Activated T-helper 1 cell treated with anti-CD3 and anti-CD28 coated beads, Interleukin-12 subunit alpha, Interleukin-12 subunit beta, Interleukin-2, Interleukin-4 antibody, amounts not matched to agents 30 ng/mL and 10 ng/mL and 1 ng/mL, durations not matched to agents 14 hours and 24 hours and 36 hours (primary cell): ENCODE measurements at regions not wholly inside any gene's neighbourhood (a gene's known extent, or its start where the extent isn't known, plus 50 kb on each side); places are given as distances from the start of the nearest gene placed in this dataset.

Source experiments
- DNase-seq: peaks from one replicate; pipeline ENCODE4 v3.0.0; 2021; ENCODE audit warnings: low spot score
- H3K27ac Mint-ChIP-seq: one replicate; pipeline ENCODE4 v1.8.0; 2021; ENCODE audit warnings: mild to moderate bottlenecking, mixed read lengths
- H3K27me3 Mint-ChIP-seq: one replicate; pipeline ENCODE4 v1.8.0; 2022; ENCODE audit warnings: mild to moderate bottlenecking, moderate library complexity, mixed read lengths; ENCODE audit not compliant: insufficient read depth
- H3K36me3 Mint-ChIP-seq: one replicate; pipeline ENCODE4 v1.8.0; 2021; ENCODE audit warnings: low read depth, mixed read lengths
- H3K4me1 Mint-ChIP-seq: one replicate; pipeline ENCODE4 v1.8.0; 2021; ENCODE audit warnings: low read depth, mixed read lengths
- H3K4me3 Mint-ChIP-seq: one replicate; pipeline ENCODE4 v1.8.0; 2021; ENCODE audit warnings: mild to moderate bottlenecking, moderate library complexity, mixed read lengths
- H3K9me3 Mint-ChIP-seq: one replicate; pipeline ENCODE4 v1.8.0; 2021; ENCODE audit warnings: mixed read lengths
- intact Hi-C: fragments of 100-400 bp; cut with micrococcal nuclease; formaldehyde crosslinking; loops from one replicate; pipeline ENCODE4 v1.15.1; 2024

DNA sequence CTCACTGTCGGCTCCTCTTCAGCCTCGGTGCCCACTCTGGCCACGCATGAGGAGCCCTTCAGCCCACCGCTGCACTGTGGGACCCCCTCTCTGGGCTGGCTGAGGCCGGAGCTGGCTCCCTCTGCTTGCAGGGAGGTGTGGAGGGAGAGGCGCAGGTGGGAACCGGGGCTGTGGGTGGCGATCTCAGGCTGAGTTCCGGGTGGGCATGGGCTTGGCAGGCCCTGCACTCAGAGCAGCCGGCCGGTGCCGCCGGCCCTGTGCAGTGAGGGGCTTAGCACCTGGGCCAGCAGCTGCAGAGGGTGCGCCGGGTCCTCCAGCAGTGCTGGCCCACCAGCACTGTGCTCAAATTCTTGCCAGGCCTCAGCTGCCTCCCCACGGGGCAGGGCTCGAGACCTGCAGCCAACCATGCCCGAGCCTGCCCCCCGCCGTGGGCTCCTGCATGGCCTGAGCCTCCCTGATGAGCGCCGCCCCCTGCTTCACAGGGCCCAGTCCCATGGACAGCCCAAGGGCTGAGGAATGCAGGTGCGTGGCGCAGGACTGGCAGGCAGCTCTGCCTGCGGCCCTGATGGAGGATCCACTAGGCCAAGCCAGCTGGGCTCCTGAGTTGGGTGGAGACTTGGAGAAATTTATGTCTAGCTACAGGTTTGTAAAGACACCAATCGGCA is 899.1 kb downstream of the SI start:
- Mint-ChIP-seq H3K36me3 (no peaks in the 10 kb centered on the region), H3K27ac (no peak overlapping the region), H3K27me3 (no peaks in the 10 kb centered on the region)

DNA sequence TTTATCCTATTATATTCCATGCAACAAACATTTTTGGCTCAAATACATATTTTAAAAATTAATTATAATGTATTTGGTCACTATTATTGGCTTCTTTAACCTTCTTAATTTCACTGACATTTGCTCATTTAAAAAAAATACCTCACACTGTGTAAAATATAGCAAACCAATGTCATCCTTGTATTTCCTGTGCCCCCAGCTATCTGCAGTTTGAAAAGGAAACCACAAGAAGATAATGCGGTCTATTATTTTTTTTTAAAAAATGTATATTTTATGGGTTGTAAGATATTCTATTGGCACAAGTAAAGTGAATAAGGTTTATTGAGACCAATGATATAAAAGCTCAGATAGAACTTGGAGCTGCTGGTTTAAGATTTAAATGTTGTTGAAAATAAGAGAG is 904.2 kb downstream of the SI start:
- no peaks in the 10 kb centered on the region for H3K36me3 Mint-ChIP-seq
- intact Hi-C loops: no loop called here
- peaks cover 7% of the 10 kb centered on the region for H3K9me3 Mint-ChIP-seq
- no peaks in the 10 kb centered on the region for H3K27me3 Mint-ChIP-seq
- H3K4me1 Mint-ChIP-seq: no peaks in the 10 kb centered on the region
- DNase-seq: no peak
- no peak overlapping the region for H3K4me3 Mint-ChIP-seq
- H3K27ac Mint-ChIP-seq: no peak overlapping the region

More for the DNA sequence above, 899.1 kb downstream of the SI start:
- peaks cover 18% of the 10 kb centered on the region for H3K9me3 Mint-ChIP-seq
- no peak overlapping the region for H3K4me3 Mint-ChIP-seq
- DNase-seq: no peak
- intact Hi-C loops: no loop called here
- H3K4me1 Mint-ChIP-seq: no peaks in the 10 kb centered on the region

DNA sequence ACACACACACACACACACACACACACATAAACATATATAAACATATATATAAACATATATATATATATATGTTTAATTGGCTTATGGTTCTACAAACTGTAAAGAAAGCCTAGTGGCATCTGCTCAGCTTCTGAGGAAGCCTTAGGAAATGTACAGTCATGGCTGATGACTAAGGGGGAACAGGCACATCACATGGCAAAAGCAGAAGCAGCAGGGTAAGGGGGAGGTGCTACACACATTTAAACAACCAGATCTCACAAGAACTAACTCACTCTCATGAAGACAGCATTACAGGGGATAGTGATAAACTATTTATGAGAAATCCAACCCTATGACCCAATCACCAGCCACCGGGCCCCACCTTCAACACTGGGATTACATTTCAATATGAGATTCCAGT is 922.9 kb downstream of the SI start:
- Mint-ChIP-seq H3K4me1 (no peaks in the 10 kb centered on the region), H3K27ac (no peak overlapping the region), H3K27me3 (no peaks in the 10 kb centered on the region), H3K36me3 (no peaks in the 10 kb centered on the region), H3K9me3 (peaks cover 7% of the 10 kb centered on the region), H3K4me3 (no peak overlapping the region)
- DNase-seq: no peak
- intact Hi-C loops: no loop called here

DNA sequence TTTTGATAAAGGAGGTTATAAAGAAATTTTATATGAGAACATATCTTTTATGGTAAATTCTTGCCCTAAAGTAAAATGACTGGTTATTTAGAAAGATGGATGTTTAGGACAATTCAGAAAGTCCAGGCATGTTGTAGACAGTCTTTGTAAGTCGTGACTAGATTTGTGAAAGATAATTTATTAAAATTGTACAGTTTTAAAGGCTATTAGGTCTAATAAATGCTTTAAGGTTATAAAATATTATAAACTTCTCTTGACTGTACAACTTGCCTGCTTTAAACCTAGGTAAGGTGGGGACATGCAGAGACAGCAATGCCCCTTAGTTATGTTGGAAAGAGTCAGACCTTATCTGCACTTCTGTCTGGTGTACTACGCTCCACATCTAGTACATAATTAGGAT is 933.5 kb downstream of the SI start:
- H3K4me3 Mint-ChIP-seq: no peak overlapping the region
- no peak overlapping the region for H3K27ac Mint-ChIP-seq
- no peak for DNase-seq
- no peaks in the 10 kb centered on the region for H3K36me3 Mint-ChIP-seq
- no peaks in the 10 kb centered on the region for H3K4me1 Mint-ChIP-seq
- H3K9me3 Mint-ChIP-seq: peaks cover 26% of the 10 kb centered on the region
- no peaks in the 10 kb centered on the region for H3K27me3 Mint-ChIP-seq
- intact Hi-C loops: no loop called here

DNA sequence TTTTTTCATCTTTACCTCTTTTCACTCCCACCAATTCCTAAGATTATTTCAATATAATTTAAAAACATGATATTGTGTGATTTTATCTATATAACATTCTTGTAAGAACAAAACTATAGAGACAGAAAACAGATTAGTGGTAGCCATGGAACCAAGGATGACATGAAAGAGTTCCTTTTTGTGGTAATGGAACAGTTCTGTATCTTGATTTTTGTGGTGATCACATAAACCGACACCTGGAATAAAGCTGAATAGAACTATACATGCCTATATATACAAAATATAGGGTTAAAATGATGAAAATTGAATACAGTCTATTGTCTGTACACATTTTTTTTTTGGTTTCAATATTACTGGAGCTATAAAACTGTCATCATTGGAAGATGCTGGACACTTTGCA is 945.4 kb downstream of the SI start:
- Mint-ChIP-seq H3K27ac (no peak overlapping the region), H3K36me3 (no peaks in the 10 kb centered on the region)

DNA sequence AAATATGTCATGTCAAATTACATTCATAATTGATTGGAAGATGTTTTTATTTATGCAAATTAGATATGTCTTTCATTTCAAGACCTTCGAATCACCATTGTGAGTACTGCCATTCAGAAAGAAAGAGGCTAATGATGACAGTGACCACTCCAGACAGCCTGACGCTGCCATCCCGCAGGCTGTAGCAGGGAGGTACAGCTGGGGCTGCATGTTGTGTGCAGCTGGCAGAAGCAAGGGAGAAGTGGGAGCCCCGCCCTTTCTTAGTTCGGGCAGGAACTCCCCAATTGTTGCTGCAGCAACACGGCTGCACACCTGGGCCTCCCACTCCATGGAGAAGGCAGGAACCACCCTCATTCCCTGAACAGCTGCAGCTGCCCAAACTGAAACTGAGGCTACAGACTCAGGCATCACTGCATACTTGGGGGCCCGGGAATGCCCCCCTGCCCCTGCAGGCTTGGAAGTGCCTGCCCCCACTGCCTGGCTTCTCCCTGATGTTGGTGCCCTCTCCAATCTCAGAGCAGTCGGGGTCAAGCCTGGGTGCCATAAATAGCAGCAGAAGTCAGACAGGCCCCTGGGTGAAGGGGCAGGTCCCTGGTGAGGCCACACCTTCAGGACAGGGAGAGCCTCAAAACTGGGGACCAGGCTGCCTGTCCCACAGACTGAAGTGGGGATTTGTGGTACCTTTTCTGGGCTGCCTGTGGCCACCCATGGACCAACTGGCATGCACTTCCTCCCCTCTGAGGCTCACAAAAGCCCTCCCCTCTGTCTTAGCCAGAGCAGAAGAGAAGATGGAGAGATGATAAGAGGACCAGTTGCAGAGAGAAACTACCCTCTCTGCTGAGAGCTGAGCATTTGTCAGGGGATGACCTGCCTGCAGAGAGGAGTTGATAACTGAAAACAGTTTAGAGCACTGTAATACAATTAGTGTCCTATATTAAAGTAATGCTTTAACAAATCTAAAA is 964.6 kb downstream of the SI start:
- H3K4me1 Mint-ChIP-seq: no peaks in the 10 kb centered on the region
- intact Hi-C loops: no loop called here
- no peaks in the 10 kb centered on the region for H3K36me3 Mint-ChIP-seq

More for the DNA sequence above, 945.4 kb downstream of the SI start:
- no peaks in the 10 kb centered on the region for H3K27me3 Mint-ChIP-seq
- no peak for DNase-seq
- H3K9me3 Mint-ChIP-seq: no peaks in the 10 kb centered on the region
- intact Hi-C loops: no loop called here
- H3K4me3 Mint-ChIP-seq: no peak overlapping the region
- H3K4me1 Mint-ChIP-seq: no peaks in the 10 kb centered on the region

DNA sequence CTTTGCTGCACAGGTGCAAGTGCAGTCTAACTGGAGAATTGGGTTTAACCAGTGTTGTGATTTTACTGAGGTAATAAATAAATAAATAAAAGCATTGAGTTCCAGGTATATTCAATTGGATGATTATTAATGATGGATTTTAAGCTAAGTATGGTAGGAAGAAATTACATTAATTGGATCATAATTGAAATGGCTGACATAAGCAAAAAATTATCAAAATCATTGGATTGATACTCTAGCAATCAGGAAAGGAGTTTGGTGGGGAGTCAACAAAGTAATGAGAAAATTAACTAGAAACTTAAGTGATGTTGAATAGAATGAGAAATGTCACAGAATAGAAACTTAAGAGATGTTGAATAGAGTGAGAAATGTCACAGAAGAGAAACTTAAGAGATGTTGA is 981.9 kb downstream of the SI start:
- Mint-ChIP-seq H3K27ac (no peak overlapping the region), H3K4me3 (no peak overlapping the region), H3K4me1 (no peaks in the 10 kb centered on the region), H3K36me3 (no peaks in the 10 kb centered on the region), H3K27me3 (no peaks in the 10 kb centered on the region), H3K9me3 (peaks cover 4% of the 10 kb centered on the region)
- intact Hi-C loops: no loop called here
- DNase-seq: no peak

More for the DNA sequence above, 964.6 kb downstream of the SI start:
- Mint-ChIP-seq H3K9me3 (peaks cover 12% of the 10 kb centered on the region), H3K27ac (no peak overlapping the region), H3K27me3 (no peaks in the 10 kb centered on the region), H3K4me3 (no peak overlapping the region)
- no peak for DNase-seq

DNA sequence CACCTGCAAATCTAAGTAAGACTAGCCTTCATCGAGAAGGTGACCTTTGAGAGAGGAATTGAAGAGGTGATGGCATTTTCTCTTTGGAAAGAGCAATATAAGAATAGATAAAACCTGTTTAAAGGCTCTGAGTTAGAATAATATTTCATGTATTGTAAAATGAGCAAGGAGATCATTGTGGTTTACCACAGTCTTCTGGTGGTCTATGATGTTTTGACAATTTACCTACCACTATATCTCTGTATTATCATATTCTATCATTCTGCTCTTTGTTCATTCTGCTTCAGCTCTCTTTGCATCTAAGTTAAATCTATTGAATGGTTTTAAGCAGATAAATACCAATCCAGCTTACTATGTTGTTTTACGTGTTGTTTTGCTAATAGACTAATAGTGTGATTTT is 982.3 kb downstream of the SI start:
- H3K4me1 Mint-ChIP-seq: no peaks in the 10 kb centered on the region
- H3K9me3 Mint-ChIP-seq: peaks cover 8% of the 10 kb centered on the region
- no peaks in the 10 kb centered on the region for H3K27me3 Mint-ChIP-seq
- no peak overlapping the region for H3K27ac Mint-ChIP-seq
- intact Hi-C loops: no loop called here
- no peaks in the 10 kb centered on the region for H3K36me3 Mint-ChIP-seq
- no peak overlapping the region for H3K4me3 Mint-ChIP-seq
- DNase-seq: no peak

DNA sequence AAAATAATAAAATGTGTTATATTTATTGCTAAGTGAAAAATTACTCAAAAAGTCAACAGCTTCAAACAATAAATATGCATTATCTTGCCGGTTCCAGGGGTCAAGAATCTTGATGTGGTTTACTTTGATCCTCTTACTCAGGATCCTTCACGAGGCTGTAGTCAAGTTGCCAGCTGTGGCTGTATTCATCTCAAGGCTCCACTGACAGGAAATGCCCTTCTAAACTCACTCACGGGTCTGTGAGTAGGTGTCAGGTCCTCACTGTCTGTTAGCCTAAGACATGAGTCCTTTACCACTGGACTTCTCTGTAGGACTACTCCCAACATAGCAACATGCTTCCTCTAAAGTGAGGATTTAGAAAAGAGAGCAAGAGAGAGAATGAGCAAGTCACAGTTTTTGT is 983.0 kb downstream of the SI start:
- H3K27ac Mint-ChIP-seq: no peak overlapping the region
- H3K4me1 Mint-ChIP-seq: no peaks in the 10 kb centered on the region
- H3K4me3 Mint-ChIP-seq: no peak overlapping the region
- no peaks in the 10 kb centered on the region for H3K36me3 Mint-ChIP-seq
- peaks cover 10% of the 10 kb centered on the region for H3K9me3 Mint-ChIP-seq
- intact Hi-C loops: no loop called here
- H3K27me3 Mint-ChIP-seq: no peaks in the 10 kb centered on the region
- DNase-seq: no peak

DNA sequence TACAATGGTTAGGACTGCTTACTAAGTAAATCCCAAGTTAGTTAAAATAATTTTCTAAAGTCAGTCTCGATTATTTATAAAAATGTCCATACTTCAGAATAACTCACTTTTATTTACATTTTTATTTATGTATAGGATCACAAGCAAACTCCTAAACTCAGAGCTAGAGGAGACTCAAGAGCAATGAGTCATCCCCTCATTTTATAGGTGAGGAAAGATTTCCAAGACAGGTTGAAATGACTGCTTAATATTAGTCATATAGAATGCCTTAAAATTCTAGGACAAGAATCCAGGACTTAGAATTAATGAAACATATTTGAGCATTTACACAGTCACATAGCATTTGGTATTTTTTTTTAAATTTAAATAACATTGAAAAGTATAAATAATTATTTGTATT is 983.8 kb downstream of the SI start:
- intact Hi-C loops: no loop called here
- Mint-ChIP-seq H3K4me3 (no peak overlapping the region), H3K36me3 (no peaks in the 10 kb centered on the region), H3K4me1 (no peaks in the 10 kb centered on the region), H3K27ac (no peak overlapping the region), H3K9me3 (peaks cover 10% of the 10 kb centered on the region), H3K27me3 (no peaks in the 10 kb centered on the region)
- DNase-seq: no peak

DNA sequence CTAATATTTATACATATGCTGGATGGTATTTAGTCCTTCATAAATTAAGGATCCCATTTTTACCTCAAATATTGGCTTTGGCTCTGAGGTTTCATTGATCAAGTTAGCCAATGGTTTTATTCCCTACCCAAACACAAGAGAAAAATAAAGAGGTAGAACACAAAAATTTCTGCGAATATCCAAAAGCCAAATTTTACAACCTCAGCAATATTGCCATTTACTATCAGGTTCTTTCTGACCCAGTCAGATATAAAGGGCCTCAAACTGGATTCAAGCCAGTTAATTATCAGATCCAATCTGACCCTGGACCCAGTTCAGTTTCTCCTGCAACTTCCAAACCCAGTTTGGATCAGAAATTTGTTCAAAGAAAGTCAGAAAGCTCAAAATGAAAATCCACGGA is 998.1 kb downstream of the SI start:
- H3K9me3 Mint-ChIP-seq: peaks cover 6% of the 10 kb centered on the region
- no peaks in the 10 kb centered on the region for H3K36me3 Mint-ChIP-seq
- no peaks in the 10 kb centered on the region for H3K27me3 Mint-ChIP-seq
- H3K27ac Mint-ChIP-seq: no peak overlapping the region
- no peaks in the 10 kb centered on the region for H3K4me1 Mint-ChIP-seq
- intact Hi-C loops: no loop called here
- H3K4me3 Mint-ChIP-seq: no peak overlapping the region
- no peak for DNase-seq

DNA sequence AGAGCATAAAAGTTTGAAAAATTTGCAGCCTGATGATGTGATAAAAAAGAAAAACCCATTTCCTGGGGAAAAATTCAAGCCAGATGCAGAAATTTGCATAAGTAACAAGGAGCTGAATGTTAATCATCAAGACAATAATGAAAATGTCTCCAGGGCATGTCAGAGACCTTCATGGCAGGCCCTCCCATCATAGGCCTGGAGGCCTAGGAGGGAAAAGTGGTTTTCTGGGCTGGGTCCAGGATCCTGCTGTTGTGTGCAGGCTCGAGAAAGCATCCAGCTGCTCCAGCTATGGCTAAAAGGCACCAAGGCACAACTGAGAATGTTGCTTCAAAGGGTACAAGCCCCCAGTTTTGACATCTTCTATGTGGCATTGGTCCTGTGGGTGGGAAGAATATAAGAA is 1014.0 kb downstream of the SI start:
- intact Hi-C loops: no loop called here
- H3K36me3 Mint-ChIP-seq: no peaks in the 10 kb centered on the region
- no peaks in the 10 kb centered on the region for H3K4me1 Mint-ChIP-seq
- DNase-seq: no peak
- no peak overlapping the region for H3K4me3 Mint-ChIP-seq
- H3K27me3 Mint-ChIP-seq: no peaks in the 10 kb centered on the region
- peaks cover 3% of the 10 kb centered on the region for H3K9me3 Mint-ChIP-seq
- no peak overlapping the region for H3K27ac Mint-ChIP-seq

DNA sequence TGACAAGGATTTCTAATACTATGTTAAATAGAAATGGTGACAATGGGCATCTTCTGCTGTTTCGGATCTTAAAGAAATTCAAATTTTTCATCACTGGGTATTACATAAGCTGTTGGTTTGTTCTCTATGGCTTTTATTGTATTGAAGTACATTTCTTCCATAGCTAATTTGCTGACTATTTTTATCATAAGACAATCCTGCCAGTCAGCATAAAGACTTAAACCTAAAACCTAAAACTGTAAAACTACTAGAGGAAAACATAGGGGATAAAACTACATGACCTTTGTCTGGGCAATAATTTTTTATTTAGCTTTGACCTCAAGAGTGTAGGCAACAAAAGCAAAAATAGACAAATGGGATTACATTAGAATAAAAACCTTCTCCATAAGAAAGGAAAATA is 1017.4 kb downstream of the SI start:
- Mint-ChIP-seq H3K27me3 (no peaks in the 10 kb centered on the region), H3K4me3 (no peak overlapping the region), H3K36me3 (no peaks in the 10 kb centered on the region), H3K9me3 (peaks cover 8% of the 10 kb centered on the region), H3K27ac (no peak overlapping the region), H3K4me1 (no peaks in the 10 kb centered on the region)
- no peak for DNase-seq
- intact Hi-C loops: no loop called here
